GM12878 (cell line): ENCODE measurements at regions not wholly inside any gene's neighbourhood (a gene's known extent, or its start where the extent isn't known, plus 50 kb on each side); places are given as distances from the start of the nearest gene placed in this dataset.

Experiments used
- ATF2 ChIP-seq: IDR thresholded peaks from 2 replicates; pipeline ENCODE4 v1.6.1; 2012; ENCODE audit warnings: low read length, inconsistent platforms
- BACH1 ChIP-seq: fragments of 450-650 bp; IDR thresholded peaks from 2 replicates; pipeline ENCODE4 v1.6.1; 2017; ENCODE audit warnings: mild to moderate bottlenecking, borderline replicate concordance
- CHD1 ChIP-seq: IDR thresholded peaks from 2 replicates; pipeline ENCODE4 v1.6.1; 2012; ENCODE audit warnings: low read depth, low read length, improper control_type of control experiment
- CHD4 ChIP-seq: fragments of 200-600 bp; sonication (generic); IDR thresholded peaks from 2 replicates; pipeline ENCODE4 v1.6.1; 2016; ENCODE audit warnings: mild to moderate bottlenecking
- EGR1 ChIP-seq, 2 experiments: IDR thresholded peaks; 1 replicate in 1 of 2; 2 replicates in 1 of 2; pipeline ENCODE4 v1.6.1; 2011 to 2012; ENCODE audit warnings: low read depth in 2 of 2, low read length in 2 of 2, borderline replicate concordance in 1 of 2, mild to moderate bottlenecking in 1 of 2, moderate library complexity in 1 of 2
- FOXK2 ChIP-seq: fragments of 450-650 bp; IDR thresholded peaks from 2 replicates; pipeline ENCODE4 v1.6.1; 2017; ENCODE audit warnings: mild to moderate bottlenecking, moderate library complexity
- GATAD2B ChIP-seq: fragments of 450-650 bp; conservative IDR thresholded peaks from 2 replicates; pipeline ENCODE4 v1.6.1; 2017; ENCODE audit warnings: low read depth, mild to moderate bottlenecking, moderate library complexity
- IKZF1 ChIP-seq: fragments of 450-650 bp; conservative IDR thresholded peaks from 2 replicates; pipeline ENCODE4 v1.6.1; 2017; ENCODE audit warnings: antibody characterized with exemption, mild to moderate bottlenecking
- KAT2A ChIP-seq: conservative IDR thresholded peaks from 2 replicates; pipeline ENCODE4 v1.6.1; 2011; ENCODE audit warnings: low read depth, low read length; ENCODE audit not compliant: control insufficient read depth
- KLF5 ChIP-seq: fragments of 450-650 bp; IDR thresholded peaks from 2 replicates; pipeline ENCODE4 v1.6.1; 2014; ENCODE audit warnings: mild to moderate bottlenecking; ENCODE audit not compliant: partially characterized antibody
- MEF2B ChIP-seq: fragments of 450-650 bp; IDR thresholded peaks from 2 replicates; pipeline ENCODE4 v1.6.1; 2018; ENCODE audit warnings: mild to moderate bottlenecking, moderate library complexity; ENCODE audit not compliant: partially characterized antibody, poor library complexity, severe bottlenecking
- NFYB ChIP-seq: IDR thresholded peaks from 2 replicates; pipeline ENCODE4 v1.6.1; 2011; ENCODE audit warnings: low read depth, mild to moderate bottlenecking, low read length, improper control_type of control experiment, moderate library complexity; ENCODE audit not compliant: insufficient read depth
- PAX5 ChIP-seq: IDR thresholded peaks from 2 replicates; pipeline ENCODE4 v1.6.1; 2011; ENCODE audit warnings: low read depth, low read length, borderline replicate concordance
- RELA ChIP-seq: fragments of 450-650 bp; IDR thresholded peaks from 2 replicates; pipeline ENCODE4 v1.8.0; 2014; ENCODE audit warnings: borderline replicate concordance; ENCODE audit not compliant: partially characterized antibody
- SMC3 ChIP-seq: IDR thresholded peaks from 2 replicates; pipeline ENCODE4 v1.6.1; 2011; ENCODE audit warnings: low read length, improper control_type of control experiment, borderline replicate concordance
- STAT3 ChIP-seq: IDR thresholded peaks from 2 replicates; pipeline ENCODE4 v1.6.1; 2011; ENCODE audit warnings: low read depth, low read length, improper control_type of control experiment
- TARDBP ChIP-seq: IDR thresholded peaks from 2 replicates; pipeline ENCODE4 v1.6.1; 2016; ENCODE audit warnings: borderline replicate concordance
- ZBTB40 ChIP-seq: fragments of 450-650 bp; IDR thresholded peaks from 2 replicates; pipeline ENCODE4 v1.6.1; 2016; ENCODE audit warnings: mild to moderate bottlenecking, moderate library complexity, borderline replicate concordance
- ZNF217 ChIP-seq: fragments of 450-650 bp; IDR thresholded peaks from 2 replicates; pipeline ENCODE4 v1.6.1; 2017; ENCODE audit warnings: antibody characterized with exemption, mild to moderate bottlenecking
- ZNF384 ChIP-seq: IDR thresholded peaks from 2 replicates; pipeline ENCODE4 v1.6.1; 2012; ENCODE audit warnings: low read depth, mild to moderate bottlenecking, low read length, improper control_type of control experiment, borderline replicate concordance
- ZNF592 ChIP-seq: fragments of 450-650 bp; IDR thresholded peaks from 2 replicates; pipeline ENCODE4 v1.6.1; 2017; ENCODE audit warnings: mild to moderate bottlenecking, moderate library complexity

GRCh38 chr10:62647375-62648092 is 157.0 kb upstream of the ADO start (continued):
- no peak for TF ChIP-seq KLF5
- TF ChIP-seq PAX5: no peak
- TF ChIP-seq ZNF217: no peak
- no peak for TF ChIP-seq CHD4
- no peak for TF ChIP-seq FOXK2
- TF ChIP-seq NFYB: no peak
- TF ChIP-seq EGR1 (IDR thresholded peaks at IDR 0.05; ENCODE audit: borderline replicate concordance in 1 of 2, low read depth in 2 of 2, low read length in 2 of 2): no peak
- no peak for TF ChIP-seq KAT2A
- TF ChIP-seq ZNF384: no peak
- TF ChIP-seq BACH1: no peak
- TF ChIP-seq CHD1: no peak
- no peak for TF ChIP-seq ZBTB40
- no peak for TF ChIP-seq ATF2
- TF ChIP-seq IKZF1: peak; percentile 52; the same call in 1 of the 2 replicates
- TF ChIP-seq MEF2B: peak; percentile 34
- TF ChIP-seq STAT3: no peak
- TF ChIP-seq SMC3: no peak
- no peak for TF ChIP-seq ZNF592
- TF ChIP-seq RELA: no peak
- no peak for TF ChIP-seq GATAD2B
- no peak for TF ChIP-seq TARDBP
